SK-N-SH treated with all-trans-retinoic acid at 6 μM for 48 hours (cell line): ENCODE measurements at regions not wholly inside any gene's neighbourhood (a gene's known extent, or its start where the extent isn't known, plus 50 kb on each side); places are given as distances from the start of the nearest gene placed in this dataset.

ENCODE experiments used
- ARNTL ChIP-seq: fragments of 450-650 bp; formaldehyde crosslinking; IDR thresholded peaks from 2 replicates; pipeline ENCODE4 v1.5.0; 2020; ENCODE audit warnings: low read depth, mild to moderate bottlenecking, moderate library complexity, borderline replicate concordance
- BACH2 ChIP-seq: fragments of 250-450 bp; sonication (Bioruptor Pico); IDR thresholded peaks from 2 replicates; pipeline ENCODE4 v1.9.0; 2021; ENCODE audit warnings: mild to moderate bottlenecking, borderline replicate concordance
- CSDC2 ChIP-seq: fragments of 250-450 bp; sonication (Bioruptor Pico); IDR thresholded peaks from 2 replicates; pipeline ENCODE4 v1.5.0; 2020; ENCODE audit warnings: mild to moderate bottlenecking, moderate library complexity
- ESRRG ChIP-seq: fragments of 250-450 bp; sonication (Bioruptor Pico); IDR thresholded peaks from 2 replicates; pipeline ENCODE4 v1.6.1; 2021; ENCODE audit warnings: mild to moderate bottlenecking
- GLIS3 ChIP-seq: fragments of 250-450 bp; sonication (Bioruptor Pico); IDR thresholded peaks from 2 replicates; pipeline ENCODE4 v1.5.0; 2020; ENCODE audit warnings: mild to moderate bottlenecking, moderate library complexity
- RARB ChIP-seq: fragments of 250-450 bp; sonication (Bioruptor Pico); IDR thresholded peaks from 2 replicates; pipeline ENCODE4 v1.8.0; 2021; ENCODE audit warnings: mild to moderate bottlenecking, moderate library complexity
- TCF4 ChIP-seq: fragments of 250-450 bp; sonication (Bioruptor Pico); IDR thresholded peaks from 2 replicates; pipeline ENCODE4 v1.8.0; 2021; ENCODE audit warnings: mild to moderate bottlenecking, moderate library complexity, borderline replicate concordance
- ZNF565 ChIP-seq: fragments of 450-650 bp; formaldehyde crosslinking; conservative IDR thresholded peaks from 2 replicates; pipeline ENCODE4 v1.5.0; 2020; ENCODE audit warnings: low read depth, mild to moderate bottlenecking, moderate library complexity
- ZNF70 ChIP-seq: fragments of 450-650 bp; formaldehyde crosslinking; IDR thresholded peaks from 2 replicates; pipeline ENCODE4 v1.5.0; 2020; ENCODE audit warnings: mild to moderate bottlenecking, moderate library complexity
- TF ChIP-seq, protein P1 (sequence below): fragments of 250-450 bp; sonication (Bioruptor Pico); IDR thresholded peaks from 2 replicates; pipeline ENCODE4 v1.8.0; 2020; ENCODE audit warnings: mild to moderate bottlenecking, moderate library complexity, borderline replicate concordance
- TF ChIP-seq, protein P2 (sequence below): fragments of 250-450 bp; sonication (Bioruptor Pico); IDR thresholded peaks from 2 replicates; pipeline ENCODE4 v1.8.0; 2021; ENCODE audit warnings: low read depth, mild to moderate bottlenecking, moderate library complexity, borderline replicate concordance
- TF ChIP-seq, protein P3 (sequence below): fragments of 250-450 bp; sonication (Bioruptor Pico); IDR thresholded peaks from 2 replicates; pipeline ENCODE4 v1.5.1; 2020; ENCODE audit warnings: low read depth, mild to moderate bottlenecking, moderate library complexity
- TF ChIP-seq, protein P4 (sequence below): fragments of 250-450 bp; sonication (Bioruptor Pico); IDR thresholded peaks from 2 replicates; pipeline ENCODE4 v1.5.0; 2020; ENCODE audit warnings: mild to moderate bottlenecking, moderate library complexity
- TF ChIP-seq, protein P5 (sequence below): fragments of 250-450 bp; sonication (Bioruptor Pico); IDR thresholded peaks from 2 replicates; pipeline ENCODE4 v1.5.1; 2021; ENCODE audit warnings: mild to moderate bottlenecking, moderate library complexity

GRCh38 chr2:9774266-9774665 is 69.0 kb upstream of the TAF1B start:
- TF ChIP-seq ZNF565 (CRISPR knock-in tag): no peak
- no peak for TF ChIP-seq ZNF70 (CRISPR knock-in tag)
- TF ChIP-seq GLIS3 (CRISPR knock-in tag): no peak
- no peak for TF ChIP-seq TCF4 (CRISPR knock-in tag)
- TF ChIP-seq, protein P1, sequence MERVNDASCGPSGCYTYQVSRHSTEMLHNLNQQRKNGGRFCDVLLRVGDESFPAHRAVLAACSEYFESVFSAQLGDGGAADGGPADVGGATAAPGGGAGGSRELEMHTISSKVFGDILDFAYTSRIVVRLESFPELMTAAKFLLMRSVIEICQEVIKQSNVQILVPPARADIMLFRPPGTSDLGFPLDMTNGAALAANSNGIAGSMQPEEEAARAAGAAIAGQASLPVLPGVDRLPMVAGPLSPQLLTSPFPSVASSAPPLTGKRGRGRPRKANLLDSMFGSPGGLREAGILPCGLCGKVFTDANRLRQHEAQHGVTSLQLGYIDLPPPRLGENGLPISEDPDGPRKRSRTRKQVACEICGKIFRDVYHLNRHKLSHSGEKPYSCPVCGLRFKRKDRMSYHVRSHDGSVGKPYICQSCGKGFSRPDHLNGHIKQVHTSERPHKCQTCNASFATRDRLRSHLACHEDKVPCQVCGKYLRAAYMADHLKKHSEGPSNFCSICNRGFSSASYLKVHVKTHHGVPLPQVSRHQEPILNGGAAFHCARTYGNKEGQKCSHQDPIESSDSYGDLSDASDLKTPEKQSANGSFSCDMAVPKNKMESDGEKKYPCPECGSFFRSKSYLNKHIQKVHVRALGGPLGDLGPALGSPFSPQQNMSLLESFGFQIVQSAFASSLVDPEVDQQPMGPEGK (CRISPR knock-in tag): no peak
- no peak for TF ChIP-seq RARB (CRISPR knock-in tag)
- TF ChIP-seq BACH2 (CRISPR knock-in tag): no peak
- no peak for TF ChIP-seq CSDC2 (CRISPR knock-in tag)
- TF ChIP-seq ESRRG (CRISPR knock-in tag): no peak
- TF ChIP-seq ARNTL (CRISPR knock-in tag): no peak
- TF ChIP-seq, protein P2, sequence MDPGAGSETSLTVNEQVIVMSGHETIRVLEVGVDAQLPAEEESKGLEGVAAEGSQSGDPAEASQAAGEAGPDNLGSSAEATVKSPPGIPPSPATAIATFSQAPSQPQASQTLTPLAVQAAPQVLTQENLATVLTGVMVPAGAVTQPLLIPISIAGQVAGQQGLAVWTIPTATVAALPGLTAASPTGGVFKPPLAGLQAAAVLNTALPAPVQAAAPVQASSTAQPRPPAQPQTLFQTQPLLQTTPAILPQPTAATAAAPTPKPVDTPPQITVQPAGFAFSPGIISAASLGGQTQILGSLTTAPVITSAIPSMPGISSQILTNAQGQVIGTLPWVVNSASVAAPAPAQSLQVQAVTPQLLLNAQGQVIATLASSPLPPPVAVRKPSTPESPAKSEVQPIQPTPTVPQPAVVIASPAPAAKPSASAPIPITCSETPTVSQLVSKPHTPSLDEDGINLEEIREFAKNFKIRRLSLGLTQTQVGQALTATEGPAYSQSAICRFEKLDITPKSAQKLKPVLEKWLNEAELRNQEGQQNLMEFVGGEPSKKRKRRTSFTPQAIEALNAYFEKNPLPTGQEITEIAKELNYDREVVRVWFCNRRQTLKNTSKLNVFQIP: no peak
- TF ChIP-seq, protein P3, sequence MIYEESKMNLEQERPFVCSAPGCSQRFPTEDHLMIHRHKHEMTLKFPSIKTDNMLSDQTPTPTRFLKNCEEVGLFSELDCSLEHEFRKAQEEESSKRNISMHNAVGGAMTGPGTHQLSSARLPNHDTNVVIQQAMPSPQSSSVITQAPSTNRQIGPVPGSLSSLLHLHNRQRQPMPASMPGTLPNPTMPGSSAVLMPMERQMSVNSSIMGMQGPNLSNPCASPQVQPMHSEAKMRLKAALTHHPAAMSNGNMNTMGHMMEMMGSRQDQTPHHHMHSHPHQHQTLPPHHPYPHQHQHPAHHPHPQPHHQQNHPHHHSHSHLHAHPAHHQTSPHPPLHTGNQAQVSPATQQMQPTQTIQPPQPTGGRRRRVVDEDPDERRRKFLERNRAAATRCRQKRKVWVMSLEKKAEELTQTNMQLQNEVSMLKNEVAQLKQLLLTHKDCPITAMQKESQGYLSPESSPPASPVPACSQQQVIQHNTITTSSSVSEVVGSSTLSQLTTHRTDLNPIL: no peak
- TF ChIP-seq, protein P4, sequence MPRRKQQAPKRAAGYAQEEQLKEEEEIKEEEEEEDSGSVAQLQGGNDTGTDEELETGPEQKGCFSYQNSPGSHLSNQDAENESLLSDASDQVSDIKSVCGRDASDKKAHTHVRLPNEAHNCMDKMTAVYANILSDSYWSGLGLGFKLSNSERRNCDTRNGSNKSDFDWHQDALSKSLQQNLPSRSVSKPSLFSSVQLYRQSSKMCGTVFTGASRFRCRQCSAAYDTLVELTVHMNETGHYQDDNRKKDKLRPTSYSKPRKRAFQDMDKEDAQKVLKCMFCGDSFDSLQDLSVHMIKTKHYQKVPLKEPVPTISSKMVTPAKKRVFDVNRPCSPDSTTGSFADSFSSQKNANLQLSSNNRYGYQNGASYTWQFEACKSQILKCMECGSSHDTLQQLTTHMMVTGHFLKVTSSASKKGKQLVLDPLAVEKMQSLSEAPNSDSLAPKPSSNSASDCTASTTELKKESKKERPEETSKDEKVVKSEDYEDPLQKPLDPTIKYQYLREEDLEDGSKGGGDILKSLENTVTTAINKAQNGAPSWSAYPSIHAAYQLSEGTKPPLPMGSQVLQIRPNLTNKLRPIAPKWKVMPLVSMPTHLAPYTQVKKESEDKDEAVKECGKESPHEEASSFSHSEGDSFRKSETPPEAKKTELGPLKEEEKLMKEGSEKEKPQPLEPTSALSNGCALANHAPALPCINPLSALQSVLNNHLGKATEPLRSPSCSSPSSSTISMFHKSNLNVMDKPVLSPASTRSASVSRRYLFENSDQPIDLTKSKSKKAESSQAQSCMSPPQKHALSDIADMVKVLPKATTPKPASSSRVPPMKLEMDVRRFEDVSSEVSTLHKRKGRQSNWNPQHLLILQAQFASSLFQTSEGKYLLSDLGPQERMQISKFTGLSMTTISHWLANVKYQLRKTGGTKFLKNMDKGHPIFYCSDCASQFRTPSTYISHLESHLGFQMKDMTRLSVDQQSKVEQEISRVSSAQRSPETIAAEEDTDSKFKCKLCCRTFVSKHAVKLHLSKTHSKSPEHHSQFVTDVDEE: no peak
- TF ChIP-seq, protein P5, sequence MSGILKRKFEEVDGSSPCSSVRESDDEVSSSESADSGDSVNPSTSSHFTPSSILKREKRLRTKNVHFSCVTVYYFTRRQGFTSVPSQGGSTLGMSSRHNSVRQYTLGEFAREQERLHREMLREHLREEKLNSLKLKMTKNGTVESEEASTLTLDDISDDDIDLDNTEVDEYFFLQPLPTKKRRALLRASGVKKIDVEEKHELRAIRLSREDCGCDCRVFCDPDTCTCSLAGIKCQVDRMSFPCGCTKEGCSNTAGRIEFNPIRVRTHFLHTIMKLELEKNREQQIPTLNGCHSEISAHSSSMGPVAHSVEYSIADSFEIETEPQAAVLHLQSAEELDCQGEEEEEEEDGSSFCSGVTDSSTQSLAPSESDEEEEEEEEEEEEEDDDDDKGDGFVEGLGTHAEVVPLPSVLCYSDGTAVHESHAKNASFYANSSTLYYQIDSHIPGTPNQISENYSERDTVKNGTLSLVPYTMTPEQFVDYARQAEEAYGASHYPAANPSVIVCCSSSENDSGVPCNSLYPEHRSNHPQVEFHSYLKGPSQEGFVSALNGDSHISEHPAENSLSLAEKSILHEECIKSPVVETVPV (CRISPR knock-in tag): no peak
